ENCODE measurements at regions not wholly inside any gene's neighbourhood (a gene's known extent, or its start where the extent isn't known, plus 50 kb on each side); places are given as distances from the start of the nearest gene placed in this dataset.
"Not testable (repeated sequence)": the region's sequence is repeated elsewhere in the genome, so short reads cannot be mapped to it uniquely, and the experiment has no call there.

DNA sequence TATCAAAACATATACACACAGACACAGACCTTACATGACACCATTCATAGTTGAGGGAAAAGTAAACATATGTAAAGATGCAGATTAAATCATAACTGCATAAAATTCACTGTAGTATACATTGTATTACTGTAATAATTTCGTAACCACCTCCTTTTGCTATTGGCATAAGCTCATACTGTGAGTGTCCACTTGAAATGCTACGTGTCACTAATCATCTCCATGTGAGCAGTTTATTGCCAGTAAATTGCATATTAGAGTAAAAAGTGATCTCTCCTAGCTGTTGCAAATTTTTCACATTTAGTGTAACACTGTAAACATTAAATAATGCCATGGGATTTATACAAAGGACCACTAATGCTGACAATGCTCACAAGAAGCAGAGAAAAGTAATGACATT is 256.7 kb upstream of the GNPDA2 start:
- TF ChIP-seq, protein P1, sequence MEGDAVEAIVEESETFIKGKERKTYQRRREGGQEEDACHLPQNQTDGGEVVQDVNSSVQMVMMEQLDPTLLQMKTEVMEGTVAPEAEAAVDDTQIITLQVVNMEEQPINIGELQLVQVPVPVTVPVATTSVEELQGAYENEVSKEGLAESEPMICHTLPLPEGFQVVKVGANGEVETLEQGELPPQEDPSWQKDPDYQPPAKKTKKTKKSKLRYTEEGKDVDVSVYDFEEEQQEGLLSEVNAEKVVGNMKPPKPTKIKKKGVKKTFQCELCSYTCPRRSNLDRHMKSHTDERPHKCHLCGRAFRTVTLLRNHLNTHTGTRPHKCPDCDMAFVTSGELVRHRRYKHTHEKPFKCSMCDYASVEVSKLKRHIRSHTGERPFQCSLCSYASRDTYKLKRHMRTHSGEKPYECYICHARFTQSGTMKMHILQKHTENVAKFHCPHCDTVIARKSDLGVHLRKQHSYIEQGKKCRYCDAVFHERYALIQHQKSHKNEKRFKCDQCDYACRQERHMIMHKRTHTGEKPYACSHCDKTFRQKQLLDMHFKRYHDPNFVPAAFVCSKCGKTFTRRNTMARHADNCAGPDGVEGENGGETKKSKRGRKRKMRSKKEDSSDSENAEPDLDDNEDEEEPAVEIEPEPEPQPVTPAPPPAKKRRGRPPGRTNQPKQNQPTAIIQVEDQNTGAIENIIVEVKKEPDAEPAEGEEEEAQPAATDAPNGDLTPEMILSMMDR (conservative IDR thresholded peaks at IDR 0.05) = no peak
- Mint-ChIP-seq H3K36me3 (ENCODE audit: low read depth) (no peaks in the 10 kb centered on the region), H3K4me1 (no peaks in the 10 kb centered on the region), H3K4me3 (no peak overlapping the region), H3K27ac (ENCODE audit: unreplicated experiment) (no peak overlapping the region), H3K27me3 (ENCODE audit: low read depth) (peaks cover 5% of the 10 kb centered on the region), H3K9me3 (no peaks in the 10 kb centered on the region)
- DNase-seq (ENCODE audit: low read depth, low spot score) = no peak

DNA sequence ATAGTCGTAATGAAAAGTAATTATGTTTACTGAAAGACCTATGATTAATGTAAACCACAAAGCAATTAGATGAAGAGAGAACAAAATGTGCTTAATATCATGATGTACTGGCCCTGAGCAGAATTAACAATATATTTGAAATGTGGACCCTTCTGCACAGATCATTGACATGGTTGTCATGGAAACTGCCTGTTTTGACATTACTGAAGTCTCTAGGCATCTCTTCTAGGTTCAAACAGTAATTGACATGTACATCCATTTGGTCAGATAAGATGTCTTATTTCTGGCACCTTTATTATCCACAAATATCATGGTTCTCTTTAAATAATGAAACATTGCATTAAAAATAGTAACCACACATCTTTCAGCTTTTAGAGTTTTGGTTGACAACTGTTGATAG is 251.7 kb upstream of the GNPDA2 start:
- peaks cover 5% of the 10 kb centered on the region for H3K27me3 Mint-ChIP-seq (ENCODE audit: low read depth)
- no peaks in the 10 kb centered on the region for H3K36me3 Mint-ChIP-seq (ENCODE audit: low read depth)
- no peaks in the 10 kb centered on the region for H3K4me1 Mint-ChIP-seq
- H3K9me3 Mint-ChIP-seq = no peaks in the 10 kb centered on the region
- no peak overlapping the region for H3K27ac Mint-ChIP-seq (ENCODE audit: unreplicated experiment)
- no peak for DNase-seq (ENCODE audit: low read depth, low spot score)
- TF ChIP-seq, protein P1 (conservative IDR thresholded peaks at IDR 0.05) = no peak
- H3K4me3 Mint-ChIP-seq = no peak overlapping the region

DNA sequence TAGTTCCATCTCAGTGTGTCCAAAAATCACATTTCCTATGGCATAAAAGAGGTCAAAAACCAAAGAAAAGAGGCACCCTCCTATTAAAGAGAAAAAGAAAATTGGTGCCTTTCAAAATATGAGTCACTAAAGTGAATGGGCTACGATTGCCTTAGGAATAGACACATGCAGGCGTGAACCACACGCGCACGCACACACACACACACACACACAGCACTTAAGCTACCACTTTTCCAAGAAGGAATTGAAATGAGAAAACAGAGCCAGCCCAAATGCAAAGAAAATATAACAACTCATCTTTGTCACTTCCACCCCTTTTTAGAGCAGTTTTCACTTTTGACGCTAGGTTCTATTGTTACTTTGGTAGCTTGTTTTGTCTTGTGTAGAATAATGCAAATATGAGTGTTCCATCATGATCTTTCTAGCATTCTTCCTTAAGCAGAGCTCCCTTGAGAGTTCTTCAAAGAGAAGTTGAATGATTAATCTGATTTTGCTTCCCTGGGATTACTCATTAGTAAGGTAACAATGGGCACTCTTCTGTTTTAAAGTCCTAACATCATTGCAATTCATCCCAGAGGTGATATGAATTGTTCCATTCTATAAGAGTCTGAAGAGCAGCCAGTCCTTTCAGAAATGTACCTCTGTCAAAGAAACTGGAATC is 239.2 kb upstream of the GNPDA2 start:
- no peak overlapping the region for H3K27ac Mint-ChIP-seq (ENCODE audit: unreplicated experiment)
- peaks cover 15% of the 10 kb centered on the region for H3K9me3 Mint-ChIP-seq
- H3K36me3 Mint-ChIP-seq (ENCODE audit: low read depth) = peaks cover 2% of the 10 kb centered on the region
- TF ChIP-seq, protein P1 (conservative IDR thresholded peaks at IDR 0.05) = no peak
- no peaks in the 10 kb centered on the region for H3K4me1 Mint-ChIP-seq
- no peak overlapping the region for H3K4me3 Mint-ChIP-seq
- no peaks in the 10 kb centered on the region for H3K27me3 Mint-ChIP-seq (ENCODE audit: low read depth)
- DNase-seq (ENCODE audit: low read depth, low spot score) = no peak

DNA sequence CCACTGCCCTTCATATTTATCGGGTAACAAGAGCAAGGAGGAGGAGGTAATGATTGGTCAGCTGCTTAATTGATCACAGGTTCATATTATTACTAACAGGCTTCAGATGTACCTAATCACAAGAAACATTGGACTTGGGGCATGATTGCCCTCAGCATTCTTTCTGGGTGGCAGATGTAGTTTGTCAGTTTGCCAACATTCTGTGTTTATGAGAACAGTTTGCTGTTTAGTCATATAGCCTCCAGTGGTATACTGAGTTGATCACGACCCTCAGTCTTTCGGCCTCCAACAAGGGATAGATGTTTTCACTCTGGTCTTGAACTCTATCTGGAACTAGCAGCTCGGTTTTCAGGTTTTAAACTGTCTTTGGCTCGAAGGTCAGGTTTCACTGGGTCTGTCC is 237.7 kb upstream of the GNPDA2 start:
- H3K4me3 Mint-ChIP-seq; H3K36me3 Mint-ChIP-seq (ENCODE audit: low read depth): not testable (repeated sequence)

DNA sequence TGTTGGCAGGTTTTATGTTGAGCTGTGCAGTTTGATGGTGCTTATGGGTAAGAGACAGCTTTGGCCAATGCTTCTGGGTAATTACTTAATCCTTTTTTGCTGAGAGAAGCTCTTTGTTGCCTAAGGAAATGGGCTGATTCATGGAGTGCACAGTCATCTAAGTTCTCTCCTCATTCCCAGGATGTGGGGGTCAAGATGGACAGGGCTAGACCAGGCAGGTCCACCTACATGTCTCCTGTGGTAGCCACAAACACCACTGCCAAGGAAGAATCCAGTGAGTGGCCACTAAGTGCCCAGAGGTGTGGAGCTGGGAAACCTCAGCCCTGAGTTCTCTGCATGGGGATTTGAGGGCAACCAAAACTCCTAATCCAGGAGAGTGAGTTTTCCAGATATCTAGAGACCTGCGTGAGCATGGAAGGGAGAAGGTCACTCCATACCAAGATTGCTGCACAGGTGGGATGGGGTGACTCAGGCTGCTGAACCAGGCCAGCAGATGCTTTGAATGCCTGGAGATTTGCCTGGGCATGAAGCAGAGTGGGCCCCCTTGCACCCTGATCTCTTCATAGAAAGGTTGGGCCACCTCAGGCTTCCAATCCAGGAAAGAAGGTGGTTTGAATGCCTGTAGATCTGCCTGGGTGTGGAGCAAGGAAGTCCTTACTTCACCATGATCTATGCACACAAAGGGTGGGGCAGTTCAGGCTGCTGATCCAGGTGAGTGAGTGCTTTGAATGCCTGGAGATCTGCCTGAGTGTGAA is 234.8 kb upstream of the GNPDA2 start:
- no peak overlapping the region for H3K4me3 Mint-ChIP-seq
- TF ChIP-seq, protein P1 (conservative IDR thresholded peaks at IDR 0.05) = no peak
- no peak overlapping the region for H3K27ac Mint-ChIP-seq (ENCODE audit: unreplicated experiment)
- H3K4me1 Mint-ChIP-seq = no peaks in the 10 kb centered on the region
- peaks cover 2% of the 10 kb centered on the region for H3K36me3 Mint-ChIP-seq (ENCODE audit: low read depth)
- H3K27me3 Mint-ChIP-seq (ENCODE audit: low read depth) = no peaks in the 10 kb centered on the region
- DNase-seq (ENCODE audit: low read depth, low spot score) = no peak
- peaks cover 22% of the 10 kb centered on the region for H3K9me3 Mint-ChIP-seq

More for the DNA sequence above, 237.7 kb upstream of the GNPDA2 start:
- not testable (repeated sequence) for DNase-seq (ENCODE audit: low read depth, low spot score); H3K27ac Mint-ChIP-seq (ENCODE audit: unreplicated experiment); H3K27me3 Mint-ChIP-seq (ENCODE audit: low read depth); H3K4me1 Mint-ChIP-seq
- peaks cover 17% of the 10 kb centered on the region for H3K9me3 Mint-ChIP-seq

DNA sequence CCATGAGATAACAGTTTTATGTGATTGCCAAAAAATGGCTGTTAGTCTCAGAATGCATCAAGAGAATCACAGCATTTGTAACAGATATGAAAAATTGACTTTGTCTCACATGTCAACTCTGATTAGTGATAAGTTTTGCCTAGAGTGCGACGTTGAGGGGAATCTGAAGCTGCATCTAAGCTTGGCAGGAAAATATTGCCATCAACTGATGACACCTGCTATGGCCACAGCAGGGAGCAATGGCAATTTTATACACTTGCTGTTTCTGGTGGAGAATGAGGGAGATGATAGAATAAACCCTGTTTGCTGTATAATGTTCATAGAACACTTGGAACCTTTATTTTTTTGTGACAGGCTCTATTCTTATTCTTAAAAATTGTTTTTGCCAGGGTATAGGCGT is 205.4 kb upstream of the GNPDA2 start:
- H3K27ac Mint-ChIP-seq (ENCODE audit: unreplicated experiment) = no peak overlapping the region
- DNase-seq (ENCODE audit: low read depth, low spot score) = no peak
- TF ChIP-seq, protein P1 (conservative IDR thresholded peaks at IDR 0.05) = no peak
- H3K9me3 Mint-ChIP-seq = no peaks in the 10 kb centered on the region
- no peak overlapping the region for H3K4me3 Mint-ChIP-seq
- no peaks in the 10 kb centered on the region for H3K36me3 Mint-ChIP-seq (ENCODE audit: low read depth)
- H3K27me3 Mint-ChIP-seq (ENCODE audit: low read depth) = peaks cover 6% of the 10 kb centered on the region
- H3K4me1 Mint-ChIP-seq = no peaks in the 10 kb centered on the region
